Kidney (tissue), 13 donors: ENCODE measurements at regions not wholly inside any gene's neighbourhood (a gene's known extent, or its start where the extent isn't known, plus 50 kb on each side); places are given as distances from the start of the nearest gene placed in this dataset.

Experiments
- DNase-seq, 5 donors: peaks; one replicate each; pipeline ENCODE4 v3.0.0-alpha.2; 2013 to 2020
- FAIRE-seq: peaks from 2 replicates; lab custom pipeline; 2012; peaks lifted over from hg19 to GRCh38; lab: Jason Lieb, UNC
- H3K27ac ChIP-seq, 2 donors: one replicate each; pipeline ENCODE4 v1.7.0; 2013; ENCODE audit warnings: low read depth in 2 of 2, low read length in 2 of 2, inconsistent platforms in 1 of 2
- H3K27me3 ChIP-seq: one replicate; pipeline ENCODE4 v1.7.1; 2013; ENCODE audit warnings: low read length, inconsistent platforms; ENCODE audit not compliant: control insufficient read depth, insufficient read depth
- H3K36me3 ChIP-seq, 3 donors: one replicate each; pipeline versions ENCODE4 v1.7.0 to v1.7.1; 2013; ENCODE audit warnings: low read length in 3 of 3, control low read depth in 1 of 3, inconsistent platforms in 1 of 3; ENCODE audit not compliant: insufficient read depth in 3 of 3, control insufficient read depth in 2 of 3
- H3K4me1 ChIP-seq, 3 donors: one replicate each; pipeline versions ENCODE4 v1.7.0 to v1.7.1; 2013; ENCODE audit warnings: low read length in 3 of 3, inconsistent platforms in 1 of 3, low read depth in 1 of 3; ENCODE audit not compliant: control insufficient read depth in 2 of 3, insufficient read depth in 2 of 3
- H3K4me3 ChIP-seq, 3 donors: one replicate each; pipeline versions ENCODE4 v1.7.0 to v1.8.1; 2013; ENCODE audit warnings: low read length in 3 of 3, control low read depth in 1 of 3, inconsistent platforms in 1 of 3
- H3K9ac ChIP-seq, 3 donors: one replicate each; pipeline versions ENCODE4 v1.7.0 to v1.7.1; 2013; ENCODE audit warnings: low read length in 3 of 3, control low read depth in 1 of 3, inconsistent platforms in 1 of 3
- H3K9me3 ChIP-seq, 3 donors: one replicate each; pipeline versions ENCODE4 v1.7.0 to v1.7.1; 2013; ENCODE audit warnings: low read length in 3 of 3, control low read depth in 1 of 3, inconsistent platforms in 1 of 3; ENCODE audit not compliant: control insufficient read depth in 2 of 3, insufficient read depth in 1 of 3
- CTCF ChIP-seq: IDR thresholded peaks from 3 replicates; pipeline ENCODE4 v1.5.1; 2012; ENCODE audit warnings: mild to moderate bottlenecking, moderate library complexity, borderline replicate concordance; ENCODE audit not compliant: insufficient read depth; ENCODE audit errors: extremely low read depth
- intact Hi-C: fragments of 100-400 bp; cut with DNase I; formaldehyde crosslinking; loops from one replicate; pipeline ENCODE4 v1.11.1; 2022
- donor health status: control.
- donor health status: control.
- donor health status: control.
- donor health status: control.
- donor health status: control.
- donor health status: DM: yes; HTN: yes; CAD: no.
- donor health status: Normal renal cell carcinoma (clear cell type).

- Histone ChIP-seq H3K9ac (no peak overlapping the region), H3K27me3 (no peaks in the 10 kb centered on the region), H3K27ac (no peak overlapping the region), H3K4me3 (no peak overlapping the region), H3K36me3 (no peaks in the 10 kb centered on the region), H3K4me1 (no peaks in the 10 kb centered on the region), H3K9me3 (peaks cover 0 to 3% (median 0%) of the 10 kb centered on the region in 3 donors)
- TF ChIP-seq CTCF = no peak
- intact Hi-C loops = no loop called here
- DNase-seq = no peak
- no peak for FAIRE-seq
Measured at GRCh38 chr16:17598968-17599367, 128.2 kb upstream of the XYLT1 start.

GRCh38 chr16:17591655-17592405 lies 121.1 kb upstream of the XYLT1 start:
- Histone ChIP-seq H3K36me3 (no peaks in the 10 kb centered on the region), H3K27me3 (no peaks in the 10 kb centered on the region), H3K27ac (no peak overlapping the region), H3K9me3 (no peaks in the 10 kb centered on the region), H3K4me3 (no peak overlapping the region), H3K9ac (no peak overlapping the region), H3K4me1 (no peaks in the 10 kb centered on the region)
- FAIRE-seq (no peak), DNase-seq (no peak)
- intact Hi-C loops = no loop called here
- TF ChIP-seq CTCF = no peak

- intact Hi-C loops = no loop called here
- no peak overlapping the region for H3K9ac ChIP-seq
- no peak overlapping the region for H3K4me3 ChIP-seq
- no peak overlapping the region for H3K27ac ChIP-seq
- H3K27me3 ChIP-seq = no peaks in the 10 kb centered on the region
- no peaks in the 10 kb centered on the region for H3K4me1 ChIP-seq
- no peak for TF ChIP-seq CTCF
- FAIRE-seq (no peak), DNase-seq (no peak)
- H3K9me3 ChIP-seq = no peaks in the 10 kb centered on the region
- no peaks in the 10 kb centered on the region for H3K36me3 ChIP-seq
Measured at GRCh38 chr16:17590711-17591654, 120.2 kb upstream of the XYLT1 start.
